ENCODE measurements at regions not wholly inside any gene's neighbourhood (a gene's known extent, or its start where the extent isn't known, plus 50 kb on each side); places are given as distances from the start of the nearest gene placed in this dataset.

DNA sequence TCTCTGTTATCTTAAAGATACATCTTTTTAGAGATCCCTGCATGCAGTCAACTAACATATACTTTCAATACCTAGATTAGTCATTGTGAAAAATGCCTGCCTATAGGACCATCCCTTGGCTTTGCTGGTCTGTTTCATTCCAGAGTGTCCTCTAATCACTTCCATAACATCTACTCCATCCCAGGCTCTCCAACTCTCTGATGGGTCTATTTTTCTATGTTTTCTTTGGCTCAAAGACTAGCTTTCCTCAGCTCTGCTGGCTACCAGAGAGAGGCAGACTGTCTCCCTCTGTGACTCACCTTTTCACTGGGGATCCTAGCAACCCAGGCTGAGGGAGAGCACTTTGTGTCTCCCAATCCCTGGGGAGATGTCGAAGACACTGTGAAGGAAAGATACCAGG is 547.7 kb upstream of the MCTP2 start:
- FAIRE-seq: no peak
- DNase-seq (ENCODE audit: insufficient read length, low spot score): no peak

DNA sequence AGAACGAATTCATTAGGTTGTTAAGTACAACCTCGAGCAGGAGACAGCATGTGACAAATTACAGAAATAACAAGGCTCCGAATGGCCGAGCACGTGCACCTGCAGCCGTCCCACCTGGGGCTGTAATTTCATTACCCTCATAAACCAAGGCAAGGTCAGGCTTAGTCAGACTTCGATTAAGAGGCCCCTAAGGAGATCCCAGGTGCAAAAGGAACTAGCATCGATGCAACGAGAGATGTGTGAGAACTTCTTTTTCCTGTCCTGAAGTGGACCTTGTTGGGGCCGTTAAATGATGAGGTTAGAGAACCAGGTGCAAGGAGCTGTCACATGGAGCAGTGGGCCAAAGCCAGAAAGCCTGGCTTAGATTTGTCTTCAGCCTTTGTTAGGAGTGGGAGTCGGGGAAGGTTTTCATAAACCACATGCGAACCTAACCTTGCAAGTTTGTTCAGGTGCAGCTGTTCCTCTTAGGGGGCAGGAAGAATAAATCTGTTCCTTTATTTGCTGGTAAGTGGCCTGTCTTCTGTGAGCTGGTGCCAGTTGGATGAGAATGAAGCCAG is 559.9 kb upstream of the MCTP2 start:
- no peak for DNase-seq (ENCODE audit: insufficient read length, low spot score)

DNA sequence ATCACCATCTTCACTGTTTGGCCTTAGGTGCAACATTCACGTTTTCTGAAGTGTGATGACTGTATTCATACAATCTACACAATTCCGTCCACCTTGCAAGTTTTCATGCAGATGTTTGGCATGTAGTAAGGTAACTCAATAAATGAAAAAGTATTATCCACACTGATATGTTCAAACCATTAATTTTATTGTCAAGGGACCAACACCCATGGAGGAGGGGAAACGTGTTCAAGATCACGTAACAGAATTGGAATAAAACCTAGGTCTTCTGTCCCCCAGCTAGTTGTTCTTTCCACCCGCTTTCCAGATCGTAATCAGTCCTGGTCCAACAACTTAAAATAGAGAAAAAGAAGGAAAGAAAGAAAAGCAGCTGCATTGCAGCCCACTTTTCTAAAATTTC is 560.4 kb upstream of the MCTP2 start:
- no peak for FAIRE-seq

More for the DNA sequence above, 559.9 kb upstream of the MCTP2 start:
- FAIRE-seq: no peak

DNA sequence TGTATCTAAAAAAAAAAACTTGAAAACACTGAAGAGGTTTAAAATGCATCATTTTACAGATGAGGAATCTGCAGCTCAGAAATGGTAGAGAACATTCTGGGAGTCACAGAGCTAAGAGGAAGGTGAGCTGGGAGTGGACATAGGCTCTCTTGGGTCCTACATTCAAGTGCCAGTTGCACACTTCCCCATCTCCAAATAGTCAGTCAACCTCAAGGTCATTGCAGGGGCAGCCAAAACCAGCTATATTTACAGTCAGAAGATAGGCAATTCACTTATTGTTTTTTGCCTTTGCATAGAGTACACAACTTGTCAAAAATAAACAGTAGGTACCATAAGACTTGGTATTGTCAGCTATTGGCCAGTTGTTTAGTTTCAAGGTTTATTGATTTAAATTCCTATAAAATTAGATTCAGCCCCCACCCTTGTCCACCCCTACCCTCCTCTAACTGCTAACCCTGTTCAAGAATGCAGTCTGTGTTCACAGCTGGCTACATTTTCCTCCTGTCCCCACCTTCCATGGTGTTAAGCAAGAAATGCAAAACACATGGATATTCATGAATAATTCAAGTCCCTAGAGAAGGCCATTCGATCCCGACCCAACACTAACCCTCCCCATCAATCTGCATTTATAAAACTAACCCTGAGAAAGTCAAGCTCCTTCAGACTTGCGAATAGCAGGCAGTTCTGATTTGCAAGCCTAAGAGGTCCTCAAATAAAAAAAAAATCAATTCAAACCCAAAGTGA is 567.0 kb upstream of the MCTP2 start:
- DNase-seq (ENCODE audit: insufficient read length, low spot score) (no peak), FAIRE-seq (no peak)

More for the DNA sequence above, 560.4 kb upstream of the MCTP2 start:
- DNase-seq (ENCODE audit: insufficient read length, low spot score): no peak

DNA sequence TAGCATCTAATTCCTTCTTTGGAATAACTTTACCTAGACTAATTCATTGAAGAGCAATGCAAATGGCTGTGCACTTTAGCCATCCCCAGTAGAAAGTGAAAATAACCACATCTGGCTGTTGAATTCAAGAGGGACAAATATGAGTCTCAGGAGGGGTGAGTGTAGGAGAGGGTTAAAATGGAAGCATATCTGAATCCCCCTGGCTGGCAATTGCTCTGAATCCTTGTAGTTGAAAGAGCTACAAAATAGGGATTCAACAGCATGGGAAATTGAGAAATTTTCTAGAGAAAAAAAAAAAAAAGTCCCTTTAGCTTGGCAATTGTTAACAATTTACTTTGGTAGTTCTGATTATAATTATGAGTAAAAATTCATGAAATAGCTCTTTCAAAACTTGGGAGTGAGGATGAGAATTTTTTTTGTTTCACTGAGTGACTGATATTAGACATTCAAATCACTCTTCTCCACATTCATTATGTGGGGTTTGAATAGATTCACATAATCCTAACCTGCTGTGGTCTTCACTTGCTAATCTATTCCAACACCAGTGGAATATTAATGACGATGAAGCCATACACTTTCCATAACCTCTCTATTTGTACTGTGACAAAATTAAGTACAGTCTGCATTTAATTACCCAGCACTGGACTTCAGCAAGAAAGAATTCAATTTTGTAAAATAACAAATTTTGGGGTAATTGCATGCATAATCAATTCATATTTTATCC is 569.0 kb upstream of the MCTP2 start:
- FAIRE-seq: no peak
- DNase-seq (ENCODE audit: insufficient read length, low spot score): no peak

DNA sequence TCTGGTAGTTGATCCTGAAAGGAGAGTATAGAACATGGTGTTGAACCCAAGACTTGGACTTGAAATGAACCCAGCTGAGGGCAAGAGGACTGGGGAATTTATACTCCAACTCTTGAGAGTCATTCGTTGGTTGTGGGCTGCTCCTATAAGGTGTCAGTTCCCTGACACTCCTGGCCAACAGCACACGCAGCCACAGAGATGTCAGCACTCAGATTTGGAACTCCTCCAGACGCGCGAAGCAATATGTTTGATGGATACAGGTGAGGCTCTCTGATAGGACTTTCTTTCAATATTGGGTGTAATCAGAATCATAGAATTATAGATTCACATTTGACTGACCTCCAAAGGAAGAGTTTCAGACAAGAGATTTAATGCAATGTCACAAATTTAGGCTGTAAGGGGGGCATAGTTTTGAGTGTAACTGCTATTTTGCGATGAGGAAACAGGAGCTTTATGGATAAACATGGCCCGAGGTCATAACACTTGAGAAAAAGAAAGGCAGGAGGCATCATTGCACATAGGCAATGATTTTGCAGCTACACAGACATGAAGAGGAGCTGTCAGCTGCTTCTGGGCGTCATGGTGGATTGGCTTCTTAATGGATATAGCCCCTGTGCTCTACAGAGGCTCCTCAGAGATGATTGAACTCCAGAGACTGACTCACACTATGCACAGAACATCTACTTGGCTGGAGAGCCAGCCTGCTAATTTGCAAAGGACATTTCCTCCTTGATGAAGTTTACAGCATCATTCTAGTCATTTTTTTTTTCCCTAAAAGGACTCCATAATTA is 569.2 kb upstream of the RGMA start:
- FAIRE-seq (no peak), DNase-seq (ENCODE audit: insufficient read length, low spot score) (no peak)

DNA sequence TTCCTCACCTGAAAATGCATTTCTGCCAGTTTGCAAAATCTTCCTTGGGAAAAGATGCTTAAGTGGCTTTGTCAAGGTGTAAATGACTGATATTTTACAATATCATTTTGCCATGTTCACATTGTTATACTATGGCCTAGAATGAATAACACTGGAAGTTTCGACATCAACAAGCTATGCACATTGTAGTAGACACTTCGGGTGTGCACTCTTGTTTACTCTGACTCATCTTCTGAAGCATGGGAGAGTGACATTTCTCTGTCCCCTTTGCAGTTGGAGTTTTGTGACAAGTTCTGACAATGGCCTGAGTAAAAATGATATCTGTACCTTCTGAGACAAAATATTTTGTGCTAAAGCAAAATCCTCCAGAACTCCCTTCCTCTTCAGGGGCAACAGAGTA is 567.0 kb upstream of the RGMA start:
- no peak for FAIRE-seq

DNA sequence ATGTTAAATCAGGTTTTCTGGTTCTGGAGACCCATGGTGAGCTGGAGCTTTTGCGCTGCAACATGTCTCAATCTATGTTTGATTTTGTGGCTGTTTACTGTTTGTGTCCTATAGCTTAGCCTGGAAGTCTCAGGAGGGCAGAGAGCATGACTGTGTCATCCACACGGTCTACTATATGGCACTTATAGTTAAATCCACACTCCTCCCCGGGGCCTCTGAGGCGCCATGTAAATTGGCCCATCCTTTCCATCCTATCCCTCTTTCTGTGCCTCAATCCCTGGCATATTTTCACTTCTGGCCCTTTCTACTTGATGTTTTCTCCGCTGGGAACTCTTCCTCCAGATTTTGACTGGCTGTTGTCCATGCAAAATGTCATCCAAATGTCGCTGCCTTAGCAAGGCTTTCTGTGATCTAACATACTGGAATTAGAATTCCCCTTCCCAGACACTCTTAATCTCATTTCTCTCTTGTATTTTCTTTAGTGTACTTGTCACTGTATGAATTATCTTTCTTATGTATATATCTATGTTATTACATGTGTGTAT is 560.8 kb upstream of the RGMA start:
- DNase-seq (ENCODE audit: insufficient read length, low spot score) (no peak), FAIRE-seq (no peak)

More for the DNA sequence above, 567.0 kb upstream of the RGMA start:
- DNase-seq (ENCODE audit: insufficient read length, low spot score): no peak

DNA sequence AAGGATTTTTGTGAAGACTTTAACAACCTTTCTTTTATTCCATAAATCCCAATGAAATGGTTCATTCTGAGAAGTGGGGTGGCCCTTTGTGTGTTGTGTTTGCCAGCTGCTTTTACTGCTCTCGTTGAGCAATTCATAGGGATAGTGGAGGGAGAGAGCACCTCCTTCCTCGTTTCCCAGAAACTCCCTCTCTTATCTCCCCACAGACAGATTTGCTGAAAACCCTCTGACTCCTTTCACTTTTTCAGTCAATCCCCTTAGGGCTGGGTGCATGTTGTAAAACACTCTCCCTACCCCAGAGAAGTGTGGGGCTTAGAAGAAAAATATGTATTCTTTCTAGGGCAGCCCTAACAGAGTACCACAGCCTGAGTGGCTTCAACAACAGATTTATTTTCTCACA is 557.2 kb upstream of the RGMA start:
- no peak for FAIRE-seq

DNA sequence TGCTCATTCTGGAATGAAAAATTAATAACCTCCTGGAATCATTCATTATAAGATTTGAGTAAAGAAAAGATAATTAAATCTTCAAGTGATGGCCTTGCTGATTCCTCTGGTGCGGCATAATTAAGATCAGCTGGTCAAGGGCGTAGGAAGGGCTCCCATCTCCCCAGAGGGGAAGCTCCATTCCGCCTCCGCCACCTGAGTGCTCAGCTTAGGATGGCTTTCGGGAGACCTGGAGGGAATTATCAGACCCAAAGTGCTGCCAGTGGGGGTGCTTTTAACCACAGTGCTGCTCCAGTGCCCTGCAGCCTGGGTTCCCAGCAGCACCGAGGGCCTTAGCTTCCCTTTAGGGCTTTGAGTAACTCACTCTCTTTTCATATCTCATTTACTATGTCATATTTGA is 556.6 kb upstream of the RGMA start:
- FAIRE-seq: no peak

More for the DNA sequence above, 557.2 kb upstream of the RGMA start:
- DNase-seq (ENCODE audit: insufficient read length, low spot score): no peak

DNA sequence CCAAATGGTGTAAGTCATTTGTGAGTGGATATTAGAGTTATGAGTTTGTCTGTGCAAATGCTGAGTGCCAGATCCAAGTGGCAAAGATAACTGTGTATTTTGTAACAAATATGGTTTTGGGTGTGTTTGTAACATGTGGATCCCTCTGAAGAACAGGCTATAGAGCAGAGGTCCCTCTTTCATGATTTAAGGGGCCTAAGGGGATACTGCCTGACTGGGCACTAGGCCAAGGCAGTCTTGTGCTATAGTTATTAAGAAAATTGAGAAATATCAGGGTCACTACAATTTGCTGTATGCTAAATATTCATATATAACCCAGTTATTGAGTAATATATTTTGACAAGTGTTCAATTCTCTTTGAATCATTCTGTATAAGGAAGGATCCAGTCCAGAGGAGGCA is 555.6 kb upstream of the RGMA start:
- no peak for DNase-seq (ENCODE audit: insufficient read length, low spot score)
- FAIRE-seq: no peak

More for the DNA sequence above, 556.6 kb upstream of the RGMA start:
- DNase-seq (ENCODE audit: insufficient read length, low spot score): no peak

DNA sequence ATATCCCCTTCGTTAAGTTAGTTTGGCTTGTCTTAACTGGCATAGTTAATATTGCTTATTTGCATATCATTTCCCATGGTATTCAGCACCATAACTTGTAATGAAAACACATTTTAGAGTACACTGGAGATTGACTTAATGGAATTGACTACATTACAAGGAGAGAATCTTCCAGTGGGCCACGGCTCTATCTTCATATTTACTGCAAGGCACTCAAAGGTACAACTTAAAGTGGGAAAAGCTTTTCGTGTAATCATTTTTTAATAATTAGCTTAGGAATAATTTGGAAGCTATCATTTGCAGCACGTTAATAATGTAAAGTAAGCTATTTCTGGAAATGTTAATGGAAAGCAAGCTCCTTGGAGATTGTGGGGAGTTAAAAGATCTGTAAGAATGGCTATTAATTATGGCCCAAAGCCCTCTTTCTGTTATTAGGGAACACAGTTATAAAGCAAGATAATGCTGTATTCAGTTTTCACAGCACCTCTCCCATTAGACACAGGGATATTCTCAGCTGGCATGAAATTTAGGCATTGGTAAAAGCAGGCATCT is 551.5 kb upstream of the RGMA start:
- DNase-seq (ENCODE audit: insufficient read length, low spot score): no peak
- no peak for FAIRE-seq

DNA sequence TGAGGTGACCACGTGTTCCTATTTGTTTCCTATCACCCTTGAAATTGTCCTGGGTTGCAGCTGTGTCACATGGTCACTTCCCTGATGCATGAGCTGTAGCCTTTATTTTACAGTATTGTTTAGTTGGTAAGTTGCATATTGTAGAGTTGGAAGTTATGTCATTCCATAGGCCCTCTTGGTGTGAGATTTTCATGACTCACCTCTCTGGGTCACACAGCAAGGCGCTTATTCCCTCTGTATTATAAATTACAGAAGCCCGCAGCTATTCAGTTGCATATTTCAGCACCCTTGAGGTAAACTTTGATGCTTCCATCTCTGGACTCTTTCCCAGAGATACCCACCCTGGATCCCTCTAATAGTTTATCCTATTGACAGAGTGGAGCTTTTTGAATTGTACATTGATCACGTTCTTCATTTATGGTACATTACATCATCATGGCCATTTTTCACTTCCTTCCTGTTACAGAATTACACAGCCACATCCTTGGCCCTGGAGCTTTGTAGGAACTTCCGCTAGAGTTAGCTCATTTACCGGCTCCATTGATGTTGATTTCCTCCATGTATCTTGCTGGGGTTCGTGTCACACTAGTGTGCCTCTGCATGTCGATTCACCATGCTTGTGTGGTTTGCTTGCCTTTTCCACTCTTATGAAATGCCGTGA is 543.1 kb upstream of the RGMA start:
- DNase-seq (ENCODE audit: insufficient read length, low spot score) (no peak), FAIRE-seq (no peak)

DNA sequence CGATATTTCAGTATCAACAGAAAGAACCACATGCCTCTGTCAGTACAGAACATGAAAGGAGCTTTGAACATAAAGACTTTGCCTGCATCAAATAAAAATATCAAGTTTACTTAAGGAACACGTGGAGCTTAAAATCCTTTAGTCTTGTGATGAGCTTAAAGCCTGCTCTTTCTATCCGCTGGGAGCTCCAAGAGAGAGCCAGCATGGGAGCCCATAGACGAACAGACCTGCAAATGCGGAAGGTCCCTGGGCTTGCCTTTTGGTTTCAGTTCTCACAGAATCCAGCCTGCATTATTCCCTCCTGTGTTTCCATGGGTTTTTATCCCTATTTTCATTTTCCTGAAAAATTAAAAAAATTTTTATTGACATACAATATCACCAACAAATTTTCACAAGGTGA is 530.6 kb upstream of the RGMA start:
- DNase-seq (ENCODE audit: insufficient read length, low spot score): no peak
- FAIRE-seq: no peak

DNA sequence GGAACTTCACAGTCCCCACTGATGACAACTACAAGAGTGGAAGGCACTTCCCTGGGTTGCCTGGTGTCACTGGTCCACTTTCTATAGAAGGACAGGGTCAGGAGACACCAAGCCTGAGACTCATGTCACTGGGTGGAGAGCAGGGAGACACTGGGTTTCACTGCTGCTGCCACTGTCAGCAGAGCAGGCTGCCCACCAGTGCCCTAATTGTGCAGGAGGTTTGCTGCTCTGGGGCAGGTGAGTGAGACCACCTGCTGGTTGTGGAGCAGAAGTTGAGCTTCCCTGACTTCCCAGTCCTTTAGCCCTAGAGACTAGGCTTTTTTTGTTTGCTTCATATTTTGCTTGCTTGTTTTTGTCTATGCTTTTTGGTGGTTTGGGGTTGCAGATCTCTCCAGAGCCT is 528.4 kb upstream of the RGMA start:
- FAIRE-seq: no peak

DNA sequence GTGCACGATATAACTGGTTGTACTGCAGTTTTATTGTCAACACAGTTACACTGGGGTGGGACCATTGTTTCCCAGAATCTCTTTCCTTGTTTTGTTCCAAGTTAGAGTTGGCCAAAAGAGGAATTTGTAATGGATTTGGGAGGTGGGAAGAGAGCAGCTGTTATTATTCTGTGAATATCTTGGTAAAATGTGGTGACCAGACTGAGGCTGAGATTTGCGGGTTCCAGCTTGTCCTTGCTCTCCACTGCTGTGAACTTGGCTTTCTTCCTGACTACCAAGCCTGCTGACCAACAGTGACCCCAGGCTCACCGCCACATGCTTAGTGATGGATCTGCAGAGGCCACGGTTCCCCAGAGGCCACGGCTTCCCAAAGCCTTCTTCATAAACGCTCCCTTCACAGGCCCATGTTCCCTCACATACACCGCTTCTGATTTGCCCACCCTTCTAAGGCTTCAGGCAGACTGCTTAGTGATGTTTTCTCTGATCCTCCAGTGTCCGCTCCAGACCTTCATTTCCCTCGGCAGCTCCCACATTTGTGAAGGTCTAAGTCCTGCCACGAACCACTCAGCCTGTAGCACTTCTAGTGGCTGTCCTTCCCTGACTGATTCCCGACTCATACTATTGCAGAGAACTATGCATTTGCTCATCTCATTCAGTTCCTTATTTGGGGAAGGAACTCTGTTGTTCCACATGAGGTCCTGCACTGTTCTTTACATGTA is 525.5 kb upstream of the RGMA start:
- FAIRE-seq (no peak), DNase-seq (ENCODE audit: insufficient read length, low spot score) (no peak)

More for the DNA sequence above, 528.4 kb upstream of the RGMA start:
- no peak for DNase-seq (ENCODE audit: insufficient read length, low spot score)

DNA sequence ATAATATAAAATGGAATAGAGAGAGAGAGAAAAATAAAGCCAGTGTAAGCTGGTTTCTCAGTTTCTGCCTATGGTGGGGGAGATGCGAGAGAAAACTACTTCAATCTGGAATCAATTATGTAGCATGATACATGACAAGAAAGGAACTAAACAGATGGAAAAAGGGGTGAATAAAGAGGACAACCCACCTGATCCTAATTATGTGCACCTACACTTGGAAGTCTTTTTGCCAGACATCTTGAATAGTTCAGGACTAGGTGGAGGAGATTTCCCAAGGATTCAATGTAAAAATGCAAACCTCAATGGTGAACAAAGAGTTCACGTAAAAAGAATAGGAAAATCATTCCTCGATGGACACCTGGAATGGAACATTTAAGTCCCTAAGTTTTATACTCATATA is 524.4 kb upstream of the RGMA start:
- no peak for DNase-seq (ENCODE audit: insufficient read length, low spot score)

DNA sequence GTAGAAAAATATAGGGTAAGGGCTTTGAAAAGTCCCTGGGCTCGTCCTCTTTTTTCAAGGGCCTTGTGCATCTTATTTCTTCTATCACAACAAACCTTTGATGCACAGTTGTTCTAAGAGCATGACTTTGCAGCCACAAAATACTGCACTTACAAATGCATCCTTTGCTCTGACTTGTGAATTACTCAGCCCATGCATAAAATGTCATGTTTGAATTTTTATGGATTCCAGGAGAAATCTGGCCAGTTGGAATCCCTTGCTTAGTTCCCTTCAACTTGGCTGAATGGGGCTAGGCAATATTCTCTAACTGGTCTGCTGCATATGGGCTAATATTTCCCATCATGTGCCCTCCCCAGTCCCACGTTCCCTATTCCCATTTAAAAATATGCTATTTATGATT is 523.9 kb upstream of the RGMA start:
- DNase-seq (ENCODE audit: insufficient read length, low spot score) (no peak), FAIRE-seq (no peak)

More for the DNA sequence above, 524.4 kb upstream of the RGMA start:
- FAIRE-seq: no peak

DNA sequence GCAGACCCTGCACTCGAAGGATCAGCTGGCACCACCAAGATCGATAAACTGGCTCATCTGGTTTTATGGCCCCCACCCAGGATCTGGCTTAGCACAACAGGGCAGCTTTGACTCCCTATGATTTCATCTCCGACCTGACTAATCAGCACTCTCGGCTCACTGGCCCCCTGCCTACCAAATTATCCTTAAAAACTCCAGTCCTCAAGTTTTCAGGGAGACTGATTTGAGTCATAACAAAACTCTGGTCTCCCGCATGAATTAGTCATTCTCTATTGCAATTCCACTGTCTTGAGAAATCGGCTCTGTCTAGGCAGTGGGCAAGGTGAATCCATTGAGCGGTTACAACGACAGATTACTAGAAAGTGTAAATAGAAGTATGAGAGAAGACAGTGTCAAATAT is 521.9 kb upstream of the RGMA start:
- FAIRE-seq (no peak), DNase-seq (ENCODE audit: insufficient read length, low spot score) (no peak)
